ENCODE measurements at regions not wholly inside any gene's neighbourhood (a gene's known extent, or its start where the extent isn't known, plus 50 kb on each side); places are given as distances from the start of the nearest gene placed in this dataset.

DNA sequence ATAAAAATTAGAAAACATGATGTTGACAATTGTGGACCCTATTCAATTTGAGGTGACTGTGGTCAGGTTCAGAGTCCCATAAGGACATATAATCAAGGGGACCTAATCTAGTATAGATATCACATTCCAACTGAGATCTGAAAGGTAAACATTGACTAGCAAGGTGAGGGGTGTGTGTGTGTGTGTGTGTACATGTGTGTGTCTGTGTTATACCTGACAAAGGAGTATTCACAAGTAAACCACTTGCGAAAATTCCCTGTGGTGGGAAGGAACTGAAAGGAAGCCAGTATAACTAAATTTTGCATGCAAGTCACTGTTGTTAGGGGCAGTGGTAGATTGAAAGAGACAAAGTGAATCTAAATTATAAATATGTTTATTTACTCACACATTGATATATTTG is 723.7 kb downstream of the COL12A1 start:
- TF ChIP-seq, protein P1, sequence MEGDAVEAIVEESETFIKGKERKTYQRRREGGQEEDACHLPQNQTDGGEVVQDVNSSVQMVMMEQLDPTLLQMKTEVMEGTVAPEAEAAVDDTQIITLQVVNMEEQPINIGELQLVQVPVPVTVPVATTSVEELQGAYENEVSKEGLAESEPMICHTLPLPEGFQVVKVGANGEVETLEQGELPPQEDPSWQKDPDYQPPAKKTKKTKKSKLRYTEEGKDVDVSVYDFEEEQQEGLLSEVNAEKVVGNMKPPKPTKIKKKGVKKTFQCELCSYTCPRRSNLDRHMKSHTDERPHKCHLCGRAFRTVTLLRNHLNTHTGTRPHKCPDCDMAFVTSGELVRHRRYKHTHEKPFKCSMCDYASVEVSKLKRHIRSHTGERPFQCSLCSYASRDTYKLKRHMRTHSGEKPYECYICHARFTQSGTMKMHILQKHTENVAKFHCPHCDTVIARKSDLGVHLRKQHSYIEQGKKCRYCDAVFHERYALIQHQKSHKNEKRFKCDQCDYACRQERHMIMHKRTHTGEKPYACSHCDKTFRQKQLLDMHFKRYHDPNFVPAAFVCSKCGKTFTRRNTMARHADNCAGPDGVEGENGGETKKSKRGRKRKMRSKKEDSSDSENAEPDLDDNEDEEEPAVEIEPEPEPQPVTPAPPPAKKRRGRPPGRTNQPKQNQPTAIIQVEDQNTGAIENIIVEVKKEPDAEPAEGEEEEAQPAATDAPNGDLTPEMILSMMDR (IDR thresholded peaks at IDR 0.05): no peak
- TF ChIP-seq POLR2A (IDR thresholded peaks at IDR 0.05): no peak
